ENCODE measurements at regions not wholly inside any gene's neighbourhood (a gene's known extent, or its start where the extent isn't known, plus 50 kb on each side); places are given as distances from the start of the nearest gene placed in this dataset.

- DNase-seq (ENCODE audit: low read depth, low spot score), result no peak
Observed at GRCh38 chr2:158905341-158905740, 63.1 kb upstream of the TANC1 start.

- DNase-seq (ENCODE audit: low read depth, low spot score), result no peak
Observed at GRCh38 chr2:158905784-158906183, 62.7 kb upstream of the TANC1 start.

GRCh38 chr2:158907926-158908456 lies 60.4 kb upstream of the TANC1 start:
- DNase-seq (ENCODE audit: low read depth, low spot score), result no peak

- no peak for DNase-seq (ENCODE audit: low read depth, low spot score)
Observed at GRCh38 chr2:158912112-158912511, 56.3 kb upstream of the TANC1 start.

GRCh38 chr2:158912765-158913164 lies 55.7 kb upstream of the TANC1 start:
- DNase-seq (ENCODE audit: low read depth, low spot score), result no peak

- no peak for DNase-seq (ENCODE audit: low read depth, low spot score)
Observed at GRCh38 chr2:158914066-158914465, 54.4 kb upstream of the TANC1 start.

GRCh38 chr2:158914731-158915130 lies 53.7 kb upstream of the TANC1 start:
- no peak for DNase-seq (ENCODE audit: low read depth, low spot score)

GRCh38 chr2:158917121-158917520 lies 51.3 kb upstream of the TANC1 start:
- no peak for DNase-seq (ENCODE audit: low read depth, low spot score)

GRCh38 chr2:158918452-158918851 lies 50.0 kb upstream of the TANC1 start:
- peak; percentile 21 for DNase-seq (ENCODE audit: low read depth, low spot score)

Data from ELF-1 (cell line).